B cell (primary cell): ENCODE measurements at regions not wholly inside any gene's neighbourhood (a gene's known extent, or its start where the extent isn't known, plus 50 kb on each side); places are given as distances from the start of the nearest gene placed in this dataset.

Source experiments
- ATAC-seq: fragments of 200-7000 bp; cut with Tn5 transposase; one replicate; pipeline ENCODE4 v1.10.0; 2021; ENCODE audit warnings: low read depth, mild to moderate bottlenecking, moderate number of reproducible peaks, moderate library complexity
- CTCF ChIA-PET: fragments of 350-600 bp; sonication (Branson Sonifier 250); formaldehyde crosslinking; loops from one replicate; lab custom pipeline; 2021; ENCODE audit warnings: antibody characterized with exemption, inconsistent platforms; lab: Charles Lee
- POLR2A ChIA-PET: fragments of 350-600 bp; sonication (Branson Sonifier 250); formaldehyde crosslinking; loops from one replicate; lab custom pipeline; 2021; ENCODE audit warnings: antibody characterized with exemption; lab: Charles Lee
- DNase-seq: peaks from one replicate; pipeline ENCODE4 v3.0.0; 2013
- H2AFZ ChIP-seq: 2 replicates; pipeline ENCODE4 v1.6.1; 2012; ENCODE audit warnings: mild to moderate bottlenecking, low read depth, low read length; ENCODE audit not compliant: insufficient read depth, poor library complexity, severe bottlenecking
- H3K27ac ChIP-seq, 2 donors: 1 replicate in 1 of 2; 2 replicates in 1 of 2; pipeline ENCODE4 v1.5.1; 2012 to 2013; ENCODE audit warnings: low read length in 2 of 2, mild to moderate bottlenecking in 2 of 2, moderate library complexity in 1 of 2
- H3K27me3 ChIP-seq, 4 experiments: fragments of 200-600 bp in 1 of 4; sonication (generic) in 1 of 4; replicated peaks in 1 of 4; 1 replicate in 2 of 4; 2 replicates in 2 of 4; pipeline versions ENCODE4 v1.6.1 to v1.7.0; 2013 to 2016; ENCODE audit warnings: low read length in 3 of 4, mild to moderate bottlenecking in 2 of 4, mixed read lengths in 1 of 4, moderate library complexity in 1 of 4; ENCODE audit not compliant: insufficient read depth in 4 of 4, control insufficient read depth in 3 of 4; ENCODE audit errors: control extremely low read depth in 1 of 4
- H3K36me3 ChIP-seq, 2 experiments: replicated peaks in 1 of 2; 1 replicate in 1 of 2; 2 replicates in 1 of 2; pipeline versions ENCODE4 v1.6.1 to v1.7.1; 2013; ENCODE audit warnings: low read length in 1 of 2; ENCODE audit not compliant: insufficient read depth in 2 of 2, control insufficient read depth in 1 of 2; ENCODE audit errors: control extremely low read depth in 1 of 2, extremely low read depth in 1 of 2
- H3K4me1 ChIP-seq, 2 donors: fragments of 200-600 bp in 1 of 2; sonication (generic) in 1 of 2; 1 replicate in 1 of 2; 2 replicates in 1 of 2; pipeline versions ENCODE4 v1.5.1 to v1.6.1; 2013 to 2017; ENCODE audit warnings: low read length in 2 of 2; ENCODE audit not compliant: control insufficient read depth in 2 of 2, insufficient read depth in 2 of 2
- H3K4me2 ChIP-seq: replicated peaks from 2 replicates; pipeline ENCODE3; 2012; ENCODE audit warnings: mild to moderate bottlenecking, low read depth, low read length; ENCODE audit not compliant: poor library complexity, severe bottlenecking
- H3K4me3 ChIP-seq, 5 experiments: fragments of 200-600 bp in 1 of 5; sonication (generic) in 1 of 5; 1 replicate in 3 of 5; 2 replicates in 2 of 5; pipeline versions ENCODE4 v1.5.1 to v1.7.0; 2011 to 2016; ENCODE audit warnings: low read length in 4 of 5, mild to moderate bottlenecking in 4 of 5, low read depth in 2 of 5, control low read depth in 1 of 5, moderate library complexity in 1 of 5; ENCODE audit not compliant: insufficient read depth in 1 of 5; ENCODE audit errors: control extremely low read depth in 1 of 5, extremely low read depth in 1 of 5
- H3K79me2 ChIP-seq: fragments of 200-600 bp; sonication (generic); one replicate; pipeline ENCODE4 v1.6.0; 2016; ENCODE audit warnings: low read length; ENCODE audit not compliant: control insufficient read depth, insufficient read depth
- H3K9ac ChIP-seq: fragments of 200-600 bp; sonication (generic); 2 replicates; pipeline ENCODE4 v1.6.1; 2017; ENCODE audit warnings: mild to moderate bottlenecking, low read length, moderate library complexity
- H3K9me3 ChIP-seq, 3 donors: one replicate each; pipeline versions ENCODE4 v1.6.1 to v1.7.1; 2013; ENCODE audit warnings: low read length in 2 of 3; ENCODE audit not compliant: control insufficient read depth in 2 of 3, insufficient read depth in 1 of 3; ENCODE audit errors: control extremely low read depth in 1 of 3
- H4K20me1 ChIP-seq: 2 replicates; pipeline ENCODE4 v1.6.0; 2012; ENCODE audit warnings: mild to moderate bottlenecking, low read length; ENCODE audit not compliant: insufficient read depth, control insufficient read depth, poor library complexity, severe bottlenecking
- H3K27ac Mint-ChIP-seq: one replicate; pipeline ENCODE4 v1.8.0; 2021; ENCODE audit warnings: mixed read lengths
- H3K27me3 Mint-ChIP-seq: one replicate; pipeline ENCODE4 v1.8.0; 2021; ENCODE audit warnings: mixed read lengths
- H3K4me1 Mint-ChIP-seq: one replicate; pipeline ENCODE4 v1.8.0; 2021; ENCODE audit warnings: mixed read lengths
- H3K4me3 Mint-ChIP-seq: one replicate; pipeline ENCODE4 v1.8.0; 2021; ENCODE audit warnings: mixed read lengths
- H3K9me3 Mint-ChIP-seq: one replicate; pipeline ENCODE4 v1.8.0; 2022; ENCODE audit warnings: mixed read lengths; ENCODE audit not compliant: insufficient read depth
- CTCF ChIP-seq: fragments of 200-600 bp; IDR thresholded peaks from one replicate; pipeline ENCODE4 v1.8.0; 2022; ENCODE audit warnings: antibody characterized with exemption, mild to moderate bottlenecking
- EZH2 ChIP-seq: IDR thresholded peaks from 2 replicates; pipeline ENCODE4 v1.6.1; 2012; ENCODE audit warnings: borderline replicate concordance, low read depth, mild to moderate bottlenecking, moderate library complexity, low read length; ENCODE audit not compliant: insufficient read depth, poor library complexity, severe bottlenecking
- WGBS: methylation state at CpG from one replicate; pipeline ENCODE4 v1.1.5; 2013; ENCODE audit warnings: missing lambda C conversion rate; ENCODE audit not compliant: insufficient coverage; 5-methylcytosine and 5-hydroxymethylcytosine counted together
- intact Hi-C: fragments of 100-400 bp; cut with micrococcal nuclease; formaldehyde crosslinking; loops from one replicate; pipeline ENCODE4 v1.10.0; 2022

- no peaks in the 10 kb centered on the region for H3K27me3 ChIP-seq
- ChIA-PET CTCF (no interaction called here), POLR2A (no interaction called here)
- TF ChIP-seq EZH2 = no peak
- TF ChIP-seq CTCF = no peak
- intact Hi-C loops = no loop called here
- no peaks in the 10 kb centered on the region for H3K9me3 Mint-ChIP-seq
- no peaks in the 10 kb centered on the region for H3K27me3 Mint-ChIP-seq
- no peak overlapping the region for H3K4me2 ChIP-seq
- no peaks in the 10 kb centered on the region for H3K4me1 Mint-ChIP-seq
- no peaks in the 10 kb centered on the region for H3K4me1 ChIP-seq
- H4K20me1 ChIP-seq = no peaks in the 10 kb centered on the region
- H3K27ac ChIP-seq = no peak overlapping the region
- H3K79me2 ChIP-seq = no peaks in the 10 kb centered on the region
- no peak overlapping the region for H3K27ac Mint-ChIP-seq
- WGBS = no CpG with 5 or more reads among the region's 3 CpGs
- H3K9me3 ChIP-seq = no peaks in the 10 kb centered on the region
- DNase-seq = no peak
- no peak for ATAC-seq
- H2AFZ ChIP-seq = no peak overlapping the region
- no peak overlapping the region for H3K4me3 Mint-ChIP-seq
- no peak overlapping the region for H3K4me3 ChIP-seq
- no peaks in the 10 kb centered on the region for H3K36me3 ChIP-seq
- H3K9ac ChIP-seq = no peak overlapping the region
Observed at GRCh38 chr3:174538151-174538550, 321.0 kb upstream of the NAALADL2 start.

GRCh38 chr3:174540116-174540908, 318.8 kb upstream of the NAALADL2 start:
- no peak overlapping the region for H3K27ac Mint-ChIP-seq
- no CpG with 5 or more reads among the region's 3 CpGs for WGBS
- intact Hi-C loops = no loop called here
- Histone ChIP-seq H3K4me3 (no peak overlapping the region), H3K36me3 (no peaks in the 10 kb centered on the region), H3K79me2 (no peaks in the 10 kb centered on the region), H4K20me1 (no peaks in the 10 kb centered on the region), H2AFZ (no peak overlapping the region), H3K9me3 (no peaks in the 10 kb centered on the region), H3K9ac (no peak overlapping the region), H3K27ac (no peak overlapping the region), H3K4me2 (no peak overlapping the region), H3K4me1 (no peaks in the 10 kb centered on the region), H3K27me3 (no peaks in the 10 kb centered on the region)
- POLR2A ChIA-PET = no interaction called here
- CTCF ChIA-PET = no interaction called here
- ATAC-seq (no peak), DNase-seq (no peak)
- H3K4me1 Mint-ChIP-seq = no peaks in the 10 kb centered on the region
- H3K4me3 Mint-ChIP-seq = no peak overlapping the region
- TF ChIP-seq CTCF (no peak), EZH2 (no peak)
- no peaks in the 10 kb centered on the region for H3K27me3 Mint-ChIP-seq
- no peaks in the 10 kb centered on the region for H3K9me3 Mint-ChIP-seq
